ENCODE measurements at regions not wholly inside any gene's neighbourhood (a gene's known extent, or its start where the extent isn't known, plus 50 kb on each side); places are given as distances from the start of the nearest gene placed in this dataset.

DNA sequence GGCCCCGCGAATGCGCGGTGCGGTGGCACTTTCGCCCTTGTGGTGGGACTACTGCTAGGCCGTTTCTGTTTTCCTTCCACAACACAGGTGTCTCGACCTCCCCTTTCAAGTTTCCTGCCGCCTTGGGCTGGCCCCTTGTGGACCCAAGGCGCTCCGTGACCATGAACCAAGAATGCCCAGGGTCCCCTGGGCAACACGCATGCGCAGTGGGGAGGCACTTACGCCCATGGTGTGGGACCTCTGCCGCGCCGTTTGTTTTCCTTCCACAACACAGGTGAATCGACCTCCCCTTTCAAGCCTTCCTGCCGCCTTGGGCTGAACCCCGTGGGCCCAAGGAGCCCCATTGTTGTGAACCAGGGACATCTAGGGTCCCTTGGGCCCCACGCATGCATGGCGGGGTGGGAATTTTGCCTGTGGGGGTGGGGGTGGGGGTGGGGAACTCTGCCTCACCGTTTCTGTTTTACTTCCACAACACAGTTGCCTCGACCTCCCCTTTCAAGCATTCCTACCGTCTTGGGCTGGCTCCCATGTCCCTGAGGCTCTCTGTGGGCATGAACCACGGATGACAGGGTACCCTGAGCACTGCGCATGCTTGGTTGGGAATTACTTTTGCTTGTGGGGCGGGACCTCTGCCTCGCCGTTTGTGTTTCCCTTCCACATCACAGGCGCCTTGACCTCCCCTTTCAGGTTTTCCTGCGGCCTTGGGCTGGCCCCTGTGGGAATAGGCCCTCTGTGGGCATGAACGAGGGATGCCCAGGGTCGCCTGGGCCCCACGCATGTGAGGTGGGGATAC, 355.1 kb downstream of the ALG10 start:
- FAIRE-seq (no peak), DNase-seq (no peak)
- H3K36me3 ChIP-seq (ENCODE audit: control insufficient read depth in 3 of 3, insufficient read depth in 2 of 3, low read depth in 1 of 3, low read length in 3 of 3): no peaks in the 10 kb centered on the region
- peaks cover 9 to 97% of the 10 kb centered on the region in 2 donors for H3K9me3 ChIP-seq (ENCODE audit: control insufficient read depth in 2 of 2, insufficient read depth in 1 of 2, low read depth in 1 of 2, low read length in 1 of 2)
- H3K4me3 ChIP-seq (ENCODE audit: low read depth in 1 of 3, low read length in 3 of 3): no peak overlapping the region
- H3K4me1 ChIP-seq (ENCODE audit: control insufficient read depth in 3 of 3, insufficient read depth in 2 of 3, low read depth in 1 of 3, low read length in 2 of 3): no peaks in the 10 kb centered on the region
- H3K27ac ChIP-seq (ENCODE audit: low read depth in 1 of 3, low read length in 2 of 3): no peak overlapping the region
- no peaks in the 10 kb centered on the region for H3K27me3 ChIP-seq (ENCODE audit: control insufficient read depth in 3 of 3, insufficient read depth in 3 of 3, low read length in 3 of 3)
- WGBS, 3 donors: 70 to 77% (median 72%) methylated on average over 35 of the region's 35 CpGs

DNA sequence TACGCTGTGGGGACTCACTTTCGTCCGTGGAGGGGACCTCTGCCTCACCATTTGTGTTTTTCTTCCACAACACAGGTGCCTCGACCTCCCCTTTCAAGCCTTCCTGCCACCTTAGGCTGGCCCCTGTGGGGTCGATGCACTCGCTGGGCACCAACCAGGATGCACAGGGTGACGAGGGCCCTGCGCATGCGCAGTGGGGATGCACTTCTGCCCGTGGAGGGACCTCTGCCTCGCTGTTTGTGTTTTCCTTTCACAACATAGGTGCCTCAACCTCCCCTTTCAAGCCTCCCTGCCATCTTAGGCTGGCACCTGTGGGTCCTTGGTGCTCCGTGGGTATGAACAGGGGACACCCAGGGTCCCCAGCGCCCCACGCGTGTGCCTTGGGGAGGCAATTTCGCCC, 356.8 kb downstream of the ALG10 start:
- WGBS, 3 donors: 61 to 69% (median 63%) methylated on average over 16 of the region's 16 CpGs
- DNase-seq: no peak
- no peak overlapping the region for H3K4me3 ChIP-seq (ENCODE audit: low read depth in 1 of 3, low read length in 3 of 3)
- H3K27me3 ChIP-seq (ENCODE audit: control insufficient read depth in 3 of 3, insufficient read depth in 3 of 3, low read length in 3 of 3): no peaks in the 10 kb centered on the region
- no peak for FAIRE-seq
- no peak overlapping the region for H3K27ac ChIP-seq (ENCODE audit: low read depth in 1 of 3, low read length in 2 of 3)
- H3K9me3 ChIP-seq (ENCODE audit: control insufficient read depth in 2 of 2, insufficient read depth in 1 of 2, low read depth in 1 of 2, low read length in 1 of 2): peaks cover 12 to 99% of the 10 kb centered on the region in 2 donors
- H3K36me3 ChIP-seq (ENCODE audit: control insufficient read depth in 3 of 3, insufficient read depth in 2 of 3, low read depth in 1 of 3, low read length in 3 of 3): no peaks in the 10 kb centered on the region
- H3K4me1 ChIP-seq (ENCODE audit: control insufficient read depth in 3 of 3, insufficient read depth in 2 of 3, low read depth in 1 of 3, low read length in 2 of 3): no peaks in the 10 kb centered on the region

DNA sequence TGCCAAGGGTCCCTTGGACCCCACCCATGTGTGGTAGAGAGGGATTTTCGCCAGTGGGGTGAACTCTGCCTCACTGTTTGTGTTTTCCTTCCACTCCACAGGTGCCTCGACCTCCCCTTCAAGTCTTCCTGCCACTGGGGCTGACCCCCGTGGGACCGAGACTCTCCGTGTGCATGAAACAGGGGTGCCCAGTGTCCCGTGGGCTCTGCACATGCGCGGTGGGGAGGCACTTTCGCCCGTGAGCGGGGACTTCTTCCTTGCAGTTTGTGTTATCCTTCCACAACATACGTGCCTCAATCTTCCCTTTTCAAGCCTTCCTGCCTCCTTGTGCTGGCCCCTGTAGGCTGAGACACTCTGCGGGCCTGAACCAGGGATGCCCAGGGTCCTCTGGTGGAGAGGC, 362.4 kb downstream of the ALG10 start:
- no peak for DNase-seq
- FAIRE-seq: no peak
- Histone ChIP-seq H3K27ac (ENCODE audit: low read depth in 1 of 3, low read length in 2 of 3) (no peak overlapping the region), H3K36me3 (ENCODE audit: control insufficient read depth in 3 of 3, insufficient read depth in 2 of 3, low read depth in 1 of 3, low read length in 3 of 3) (no peaks in the 10 kb centered on the region), H3K27me3 (ENCODE audit: control insufficient read depth in 3 of 3, insufficient read depth in 3 of 3, low read length in 3 of 3) (no peaks in the 10 kb centered on the region), H3K4me1 (ENCODE audit: control insufficient read depth in 3 of 3, insufficient read depth in 2 of 3, low read depth in 1 of 3, low read length in 2 of 3) (no peaks in the 10 kb centered on the region), H3K9me3 (ENCODE audit: control insufficient read depth in 2 of 2, insufficient read depth in 1 of 2, low read depth in 1 of 2, low read length in 1 of 2) (peaks cover 11 to 98% of the 10 kb centered on the region in 2 donors), H3K4me3 (ENCODE audit: low read depth in 1 of 3, low read length in 3 of 3) (no peak overlapping the region)
- 73 to 82% (median 79%) methylated on average over 13 of the region's 13 CpGs for WGBS, 3 donors

DNA sequence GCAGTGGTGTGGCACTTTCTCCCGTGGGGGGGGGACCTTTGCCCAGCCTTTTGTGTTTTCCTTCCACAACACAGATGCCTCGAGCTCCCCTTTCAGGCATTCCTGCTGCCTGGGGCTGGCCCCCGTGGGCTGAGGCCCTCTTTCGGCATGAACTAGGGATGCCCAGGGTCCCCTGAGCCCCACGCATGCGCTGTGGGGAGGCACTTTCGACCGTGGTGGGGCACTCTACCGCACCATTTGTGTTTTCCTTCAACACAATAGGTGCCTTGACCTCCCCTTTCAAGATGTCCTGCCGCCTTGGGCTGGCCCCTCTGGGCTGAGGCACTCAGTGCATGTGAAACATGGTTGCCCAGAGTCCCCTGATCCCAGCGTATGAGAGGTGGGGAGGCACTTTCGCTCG, 363.7 kb downstream of the ALG10 start:
- Histone ChIP-seq H3K27me3 (ENCODE audit: control insufficient read depth in 3 of 3, insufficient read depth in 3 of 3, low read length in 3 of 3) (no peaks in the 10 kb centered on the region), H3K27ac (ENCODE audit: low read depth in 1 of 3, low read length in 2 of 3) (no peak overlapping the region), H3K4me3 (ENCODE audit: low read depth in 1 of 3, low read length in 3 of 3) (no peak overlapping the region), H3K36me3 (ENCODE audit: control insufficient read depth in 3 of 3, insufficient read depth in 2 of 3, low read depth in 1 of 3, low read length in 3 of 3) (no peaks in the 10 kb centered on the region), H3K4me1 (ENCODE audit: control insufficient read depth in 3 of 3, insufficient read depth in 2 of 3, low read depth in 1 of 3, low read length in 2 of 3) (no peaks in the 10 kb centered on the region), H3K9me3 (ENCODE audit: control insufficient read depth in 2 of 2, insufficient read depth in 1 of 2, low read depth in 1 of 2, low read length in 1 of 2) (peaks cover 12 to 98% of the 10 kb centered on the region in 2 donors)
- 63 to 70% (median 68%) methylated on average over 13 of the region's 13 CpGs for WGBS, 3 donors
- DNase-seq: no peak
- FAIRE-seq: no peak

DNA sequence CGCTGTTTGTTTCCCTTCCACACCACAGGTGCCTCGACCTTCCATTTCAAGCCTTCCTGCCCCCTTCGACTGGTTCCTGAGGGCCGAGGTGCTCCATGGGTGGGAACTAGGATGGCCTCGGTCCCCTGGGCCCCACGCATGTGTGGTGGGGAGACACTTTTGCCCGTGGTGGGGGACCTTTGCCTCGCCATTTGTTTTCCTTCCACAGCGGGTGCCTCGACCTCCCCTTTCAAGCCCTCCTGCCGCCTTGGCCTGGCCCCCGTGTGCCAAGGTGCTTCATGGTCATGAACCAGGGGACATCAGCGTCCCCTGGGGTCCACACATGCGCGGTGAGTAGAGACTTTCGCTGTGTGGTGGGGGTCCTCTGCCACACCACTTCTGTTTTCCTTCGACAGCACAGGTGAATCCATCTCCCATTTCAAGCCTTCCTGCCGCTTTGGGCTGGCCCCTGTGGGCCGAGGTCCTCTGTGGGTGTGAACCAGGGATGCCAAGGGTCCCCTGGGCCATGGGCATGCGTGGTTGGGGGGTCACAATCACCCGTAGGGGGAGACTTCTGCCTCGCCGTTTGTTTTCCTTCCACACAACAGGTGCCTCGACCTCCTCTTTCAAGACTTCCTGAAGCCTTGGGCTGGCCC, 364.4 kb downstream of the ALG10 start:
- no peaks in the 10 kb centered on the region for H3K4me1 ChIP-seq (ENCODE audit: control insufficient read depth in 3 of 3, insufficient read depth in 2 of 3, low read depth in 1 of 3, low read length in 2 of 3)
- 67 to 73% (median 68%) methylated on average over 24 of the region's 24 CpGs for whole genome bisulfite sequencing, 3 donors
- no peak for FAIRE-seq
- H3K27me3 ChIP-seq (ENCODE audit: control insufficient read depth in 3 of 3, insufficient read depth in 3 of 3, low read length in 3 of 3): no peaks in the 10 kb centered on the region
- no peak for DNase-seq
- H3K36me3 ChIP-seq (ENCODE audit: control insufficient read depth in 3 of 3, insufficient read depth in 2 of 3, low read depth in 1 of 3, low read length in 3 of 3): no peaks in the 10 kb centered on the region
- no peak overlapping the region for H3K27ac ChIP-seq (ENCODE audit: low read depth in 1 of 3, low read length in 2 of 3)
- peaks cover 13 to 98% of the 10 kb centered on the region in 2 donors for H3K9me3 ChIP-seq (ENCODE audit: control insufficient read depth in 2 of 2, insufficient read depth in 1 of 2, low read depth in 1 of 2, low read length in 1 of 2)
- H3K4me3 ChIP-seq (ENCODE audit: low read depth in 1 of 3, low read length in 3 of 3): no peak overlapping the region

DNA sequence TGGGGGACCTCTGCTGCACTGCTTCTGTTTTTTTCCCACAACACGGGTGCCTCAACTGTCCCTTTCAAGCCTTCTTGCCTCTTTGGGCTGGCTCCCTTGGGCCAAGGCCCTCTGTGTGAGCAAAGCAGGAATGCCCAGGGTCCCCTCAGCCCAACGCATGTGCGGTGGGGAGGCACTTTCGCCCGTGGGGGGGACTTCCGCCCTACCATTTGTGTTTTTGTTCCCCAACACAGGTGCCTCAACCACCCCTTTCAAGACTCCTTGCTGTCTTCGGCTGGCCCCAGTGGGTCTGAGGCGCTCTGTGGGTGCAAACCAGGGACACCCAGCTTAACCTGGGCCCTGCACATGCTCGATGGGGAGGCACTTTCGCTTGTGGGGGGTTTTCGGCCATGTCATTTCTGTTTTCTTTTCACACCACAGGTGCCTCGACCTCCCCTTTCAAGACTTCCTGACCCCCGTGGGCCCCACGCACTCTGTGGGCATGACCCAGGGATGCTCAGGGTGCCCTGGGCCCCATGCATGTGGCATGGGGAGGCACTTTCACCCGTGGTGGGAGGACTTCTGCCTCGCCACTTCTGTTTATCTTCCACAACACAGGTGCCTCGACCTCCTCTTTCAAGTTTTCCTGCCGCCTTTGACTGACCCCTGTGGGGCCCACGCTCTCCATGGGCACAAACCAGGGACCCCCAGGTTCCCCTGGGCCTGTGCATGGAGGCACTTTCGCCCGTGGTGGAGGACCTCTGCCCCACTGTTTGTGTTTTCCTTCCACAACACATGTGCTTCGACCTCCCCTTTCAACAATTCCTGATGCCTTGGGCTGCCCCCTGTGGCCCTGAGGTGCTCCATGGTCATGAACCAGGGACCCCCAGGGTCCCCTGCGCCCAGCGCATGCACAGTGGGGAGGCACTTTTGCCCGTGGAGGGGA, 365.7 kb downstream of the ALG10 start:
- 76 to 79% (median 76%) methylated on average over 25 of the region's 25 CpGs for WGBS, 3 donors
- Histone ChIP-seq H3K27ac (ENCODE audit: low read depth in 1 of 3, low read length in 2 of 3) (no peak overlapping the region), H3K36me3 (ENCODE audit: control insufficient read depth in 3 of 3, insufficient read depth in 2 of 3, low read depth in 1 of 3, low read length in 3 of 3) (no peaks in the 10 kb centered on the region), H3K4me3 (ENCODE audit: low read depth in 1 of 3, low read length in 3 of 3) (no peak overlapping the region), H3K27me3 (ENCODE audit: control insufficient read depth in 3 of 3, insufficient read depth in 3 of 3, low read length in 3 of 3) (no peaks in the 10 kb centered on the region), H3K9me3 (ENCODE audit: control insufficient read depth in 2 of 2, insufficient read depth in 1 of 2, low read depth in 1 of 2, low read length in 1 of 2) (peaks cover 13 to 98% of the 10 kb centered on the region in 2 donors), H3K4me1 (ENCODE audit: control insufficient read depth in 3 of 3, insufficient read depth in 2 of 3, low read depth in 1 of 3, low read length in 2 of 3) (no peaks in the 10 kb centered on the region)
- FAIRE-seq (no peak), DNase-seq (no peak)

DNA sequence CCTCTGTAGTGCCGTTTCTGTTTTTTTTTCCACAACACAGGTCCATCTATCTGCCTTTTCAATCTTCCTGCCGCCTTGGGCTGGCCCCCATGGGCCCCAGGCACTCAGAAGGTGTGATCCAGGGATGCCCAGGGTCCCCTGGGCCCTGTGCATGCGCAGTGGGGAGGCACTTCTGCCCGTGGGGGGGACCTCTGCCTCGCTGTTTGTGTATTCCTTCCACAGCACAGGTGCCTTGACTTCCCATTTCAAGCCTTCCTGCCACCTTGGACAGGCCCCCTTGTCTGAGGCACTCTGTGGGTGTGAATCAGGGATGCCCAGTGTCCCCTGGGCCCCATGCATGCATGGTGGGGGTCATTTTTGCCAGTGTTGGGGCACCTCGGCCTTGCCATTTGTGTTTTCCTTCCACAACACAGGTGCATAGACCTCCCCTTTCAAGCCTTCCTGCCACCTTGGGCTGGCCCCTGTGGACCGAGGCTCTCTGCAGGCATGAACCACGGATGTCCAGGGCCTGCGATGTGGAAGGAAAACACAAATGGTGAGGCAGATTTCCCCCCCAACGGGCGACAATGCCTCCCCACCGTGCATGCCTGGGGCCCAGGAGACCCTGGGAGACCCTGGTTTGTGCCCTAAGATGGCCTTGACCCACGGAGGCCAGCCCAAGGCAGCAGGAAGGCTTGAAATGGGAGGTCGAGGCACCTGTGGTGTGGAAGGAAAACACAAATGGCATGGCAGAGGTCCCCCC, 366.5 kb downstream of the ALG10 start:
- 56 to 64% (median 60%) methylated on average over 14 of the region's 14 CpGs for WGBS, 3 donors
- FAIRE-seq (no peak), DNase-seq (no peak)
- Histone ChIP-seq H3K36me3 (ENCODE audit: control insufficient read depth in 3 of 3, insufficient read depth in 2 of 3, low read depth in 1 of 3, low read length in 3 of 3) (no peaks in the 10 kb centered on the region), H3K27ac (ENCODE audit: low read depth in 1 of 3, low read length in 2 of 3) (no peak overlapping the region), H3K27me3 (ENCODE audit: control insufficient read depth in 3 of 3, insufficient read depth in 3 of 3, low read length in 3 of 3) (no peaks in the 10 kb centered on the region), H3K9me3 (ENCODE audit: control insufficient read depth in 2 of 2, insufficient read depth in 1 of 2, low read depth in 1 of 2, low read length in 1 of 2) (peaks cover 16 to 98% of the 10 kb centered on the region in 2 donors), H3K4me1 (ENCODE audit: control insufficient read depth in 3 of 3, insufficient read depth in 2 of 3, low read depth in 1 of 3, low read length in 2 of 3) (no peaks in the 10 kb centered on the region), H3K4me3 (ENCODE audit: low read depth in 1 of 3, low read length in 3 of 3) (no peak overlapping the region)
